ENCODE measurements at regions not wholly inside any gene's neighbourhood (a gene's known extent, or its start where the extent isn't known, plus 50 kb on each side); places are given as distances from the start of the nearest gene placed in this dataset.

- ChIA-PET POLR2A (no interaction called here), CTCF (ENCODE audit: unreplicated experiment) (no interaction called here)
- BruUV-seq (replicated peaks), result no TSS peak
- Histone ChIP-seq H2AFZ (ENCODE audit: low read length) (no peak overlapping the region), H3K27ac (ENCODE audit: low read depth, low read length, poor library complexity, severe bottlenecking) (no peak overlapping the region), H4K20me1 (ENCODE audit: insufficient read depth, low read length) (no peaks in the 10 kb centered on the region), H3K79me2 (ENCODE audit: insufficient read depth, low read depth, low read length) (no peaks in the 10 kb centered on the region), H3K36me3 (ENCODE audit: insufficient read depth, low read length) (no peaks in the 10 kb centered on the region), H3K9me2 (ENCODE audit: insufficient read depth, low read length) (no peaks in the 10 kb centered on the region), H3K9me3 (ENCODE audit: low read length) (no peaks in the 10 kb centered on the region), H3K4me2 (ENCODE audit: low read length) (no peak overlapping the region), H3K4me3 (ENCODE audit: low read depth, low read length, poor library complexity, severe bottlenecking) (no peak overlapping the region), H3K4me1 (ENCODE audit: insufficient read depth, low read length, poor library complexity, severe bottlenecking) (no peaks in the 10 kb centered on the region)
- no peak for TF ChIP-seq EZH2phosphoT487 (IDR thresholded peaks at IDR 0.05; ENCODE audit: borderline replicate concordance, low read depth, low read length)
- TF ChIP-seq, protein P1, sequence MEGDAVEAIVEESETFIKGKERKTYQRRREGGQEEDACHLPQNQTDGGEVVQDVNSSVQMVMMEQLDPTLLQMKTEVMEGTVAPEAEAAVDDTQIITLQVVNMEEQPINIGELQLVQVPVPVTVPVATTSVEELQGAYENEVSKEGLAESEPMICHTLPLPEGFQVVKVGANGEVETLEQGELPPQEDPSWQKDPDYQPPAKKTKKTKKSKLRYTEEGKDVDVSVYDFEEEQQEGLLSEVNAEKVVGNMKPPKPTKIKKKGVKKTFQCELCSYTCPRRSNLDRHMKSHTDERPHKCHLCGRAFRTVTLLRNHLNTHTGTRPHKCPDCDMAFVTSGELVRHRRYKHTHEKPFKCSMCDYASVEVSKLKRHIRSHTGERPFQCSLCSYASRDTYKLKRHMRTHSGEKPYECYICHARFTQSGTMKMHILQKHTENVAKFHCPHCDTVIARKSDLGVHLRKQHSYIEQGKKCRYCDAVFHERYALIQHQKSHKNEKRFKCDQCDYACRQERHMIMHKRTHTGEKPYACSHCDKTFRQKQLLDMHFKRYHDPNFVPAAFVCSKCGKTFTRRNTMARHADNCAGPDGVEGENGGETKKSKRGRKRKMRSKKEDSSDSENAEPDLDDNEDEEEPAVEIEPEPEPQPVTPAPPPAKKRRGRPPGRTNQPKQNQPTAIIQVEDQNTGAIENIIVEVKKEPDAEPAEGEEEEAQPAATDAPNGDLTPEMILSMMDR (conservative IDR thresholded peaks at IDR 0.05; ENCODE audit: low read length), result no peak
- no peak for DNase-seq (ENCODE audit: low spot score)
- intact Hi-C loops (cut with micrococcal nuclease; ENCODE audit: unreplicated experiment), result no loop called here
Measured at GRCh38 chr2:41078341-41078740, 626.5 kb upstream of the SLC8A1 start.

DNA sequence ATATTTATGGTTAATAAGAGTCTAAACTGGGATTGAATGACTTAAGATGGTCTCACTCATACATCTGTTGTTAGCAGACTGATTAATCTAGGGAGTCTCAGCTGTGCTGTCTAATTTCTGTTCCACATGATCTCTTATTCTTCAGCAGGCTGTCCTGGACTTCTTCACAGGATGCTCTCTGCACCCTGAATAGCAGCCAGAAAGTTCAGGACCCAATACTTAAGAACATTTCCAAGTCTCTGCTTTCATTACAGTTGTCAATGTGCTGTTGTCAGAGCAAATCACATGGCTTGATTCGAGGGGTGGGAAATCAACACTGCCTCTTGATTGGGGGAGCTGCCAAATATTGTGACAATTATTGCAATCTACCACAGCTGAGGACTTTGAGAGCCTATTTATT lies 627.1 kb upstream of the SLC8A1 start:
- no peak overlapping the region for H2AFZ ChIP-seq (ENCODE audit: low read length)
- H3K4me1 ChIP-seq (ENCODE audit: insufficient read depth, low read length, poor library complexity, severe bottlenecking), result no peaks in the 10 kb centered on the region
- H3K4me3 ChIP-seq (ENCODE audit: low read depth, low read length, poor library complexity, severe bottlenecking), result no peak overlapping the region
- DNase-seq (ENCODE audit: low spot score), result no peak
- POLR2A ChIA-PET, result no interaction called here
- H4K20me1 ChIP-seq (ENCODE audit: insufficient read depth, low read length), result no peaks in the 10 kb centered on the region
- H3K36me3 ChIP-seq (ENCODE audit: insufficient read depth, low read length), result no peaks in the 10 kb centered on the region
- no peak overlapping the region for H3K4me2 ChIP-seq (ENCODE audit: low read length)
- no peaks in the 10 kb centered on the region for H3K9me3 ChIP-seq (ENCODE audit: low read length)
- H3K9me2 ChIP-seq (ENCODE audit: insufficient read depth, low read length), result no peaks in the 10 kb centered on the region
- intact Hi-C loops (cut with micrococcal nuclease; ENCODE audit: unreplicated experiment), result no loop called here
- CTCF ChIA-PET (ENCODE audit: unreplicated experiment), result no interaction called here
- H3K27ac ChIP-seq (ENCODE audit: low read depth, low read length, poor library complexity, severe bottlenecking), result no peak overlapping the region
- TF ChIP-seq EZH2phosphoT487 (IDR thresholded peaks at IDR 0.05; ENCODE audit: borderline replicate concordance, low read depth, low read length), result no peak
- TF ChIP-seq, protein P1 (conservative IDR thresholded peaks at IDR 0.05; ENCODE audit: low read length), result no peak
- BruUV-seq (replicated peaks), result no TSS peak
- no peaks in the 10 kb centered on the region for H3K79me2 ChIP-seq (ENCODE audit: insufficient read depth, low read depth, low read length)

- H2AFZ ChIP-seq (ENCODE audit: low read length), result no peak overlapping the region
- no peaks in the 10 kb centered on the region for H3K9me2 ChIP-seq (ENCODE audit: insufficient read depth, low read length)
- no peak for TF ChIP-seq EZH2phosphoT487 (IDR thresholded peaks at IDR 0.05; ENCODE audit: borderline replicate concordance, low read depth, low read length)
- TF ChIP-seq, protein P1 (conservative IDR thresholded peaks at IDR 0.05; ENCODE audit: low read length), result no peak
- intact Hi-C loops (cut with micrococcal nuclease; ENCODE audit: unreplicated experiment), result no loop called here
- no peaks in the 10 kb centered on the region for H3K9me3 ChIP-seq (ENCODE audit: low read length)
- H3K27ac ChIP-seq (ENCODE audit: low read depth, low read length, poor library complexity, severe bottlenecking), result no peak overlapping the region
- H3K79me2 ChIP-seq (ENCODE audit: insufficient read depth, low read depth, low read length), result no peaks in the 10 kb centered on the region
- no peaks in the 10 kb centered on the region for H3K4me1 ChIP-seq (ENCODE audit: insufficient read depth, low read length, poor library complexity, severe bottlenecking)
- ChIA-PET CTCF (ENCODE audit: unreplicated experiment) (no interaction called here), POLR2A (no interaction called here)
- BruUV-seq (replicated peaks), result no TSS peak
- H3K36me3 ChIP-seq (ENCODE audit: insufficient read depth, low read length), result no peaks in the 10 kb centered on the region
- no peak overlapping the region for H3K4me2 ChIP-seq (ENCODE audit: low read length)
- no peak for DNase-seq (ENCODE audit: low spot score)
- no peaks in the 10 kb centered on the region for H4K20me1 ChIP-seq (ENCODE audit: insufficient read depth, low read length)
- no peak overlapping the region for H3K4me3 ChIP-seq (ENCODE audit: low read depth, low read length, poor library complexity, severe bottlenecking)
Measured at GRCh38 chr2:41084321-41084720, 632.4 kb upstream of the SLC8A1 start.
